GM12873 (cell line): ENCODE measurements at regions not wholly inside any gene's neighbourhood (a gene's known extent, or its start where the extent isn't known, plus 50 kb on each side); places are given as distances from the start of the nearest gene placed in this dataset.

Source experiments
- CTCF ChIP-seq: IDR thresholded peaks from 2 replicates; pipeline ENCODE4 v1.5.1; 2012; ENCODE audit warnings: low read depth, mild to moderate bottlenecking, moderate library complexity, low read length, control low read depth; ENCODE audit not compliant: insufficient read depth; ENCODE audit errors: missing control alignments

- TF ChIP-seq CTCF, result no peak
Observed at GRCh38 chr2:104452558-104452957, 401.4 kb upstream of the POU3F3 start.

GRCh38 chr2:104462731-104463130, 391.2 kb upstream of the POU3F3 start:
- no peak for TF ChIP-seq CTCF

GRCh38 chr2:104465981-104466380, 387.9 kb upstream of the POU3F3 start:
- no peak for TF ChIP-seq CTCF

- TF ChIP-seq CTCF, result no peak
Observed at GRCh38 chr2:104468846-104469245, 385.1 kb upstream of the POU3F3 start.

- TF ChIP-seq CTCF, result no peak
Observed at GRCh38 chr2:104472076-104472475, 381.8 kb upstream of the POU3F3 start.

GRCh38 chr2:104473546-104473945, 380.4 kb upstream of the POU3F3 start:
- no peak for TF ChIP-seq CTCF

GRCh38 chr2:104474716-104475115, 379.2 kb upstream of the POU3F3 start:
- no peak for TF ChIP-seq CTCF
